ENCODE measurements at regions not wholly inside any gene's neighbourhood (a gene's known extent, or its start where the extent isn't known, plus 50 kb on each side); places are given as distances from the start of the nearest gene placed in this dataset.
"Not testable (repeated sequence)": the region's sequence is repeated elsewhere in the genome, so short reads cannot be mapped to it uniquely, and the experiment has no call there.

GRCh38 chr2:75986617-75987016 is 275.9 kb upstream of the GCFC2 start:
- DNase-seq: no peak

GRCh38 chr2:75982719-75983118 is 272.0 kb upstream of the GCFC2 start:
- DNase-seq: no peak

GRCh38 chr2:75964646-75965045 is 253.9 kb upstream of the GCFC2 start:
- DNase-seq: no peak

GRCh38 chr2:75960472-75961009 is 249.8 kb upstream of the GCFC2 start:
- DNase-seq: no peak

GRCh38 chr2:75959724-75960471 is 249.2 kb upstream of the GCFC2 start:
- no peak for DNase-seq

GRCh38 chr2:75954761-75955160 is 244.0 kb upstream of the GCFC2 start:
- no peak for DNase-seq

- DNase-seq: no peak
These were observed 241.5 kb upstream of the GCFC2 start for GRCh38 chr2:75952173-75952572.

- no peak for DNase-seq
These were observed 238.8 kb upstream of the GCFC2 start for GRCh38 chr2:75949385-75950030.

GRCh38 chr2:75936311-75936710 is 225.6 kb upstream of the GCFC2 start:
- DNase-seq: no peak

GRCh38 chr2:75932996-75933395 is 222.3 kb upstream of the GCFC2 start:
- DNase-seq: no peak

- no peak for DNase-seq
These were observed 217.4 kb upstream of the GCFC2 start for GRCh38 chr2:75928093-75928492.

GRCh38 chr2:75925331-75926024 is 214.8 kb upstream of the GCFC2 start:
- DNase-seq: no peak

GRCh38 chr2:75922191-75922590 is 211.5 kb upstream of the GCFC2 start:
- DNase-seq: no peak

- no peak for DNase-seq
These were observed 210.3 kb upstream of the GCFC2 start for GRCh38 chr2:75920859-75921551.

- DNase-seq: no peak
These were observed 205.3 kb upstream of the GCFC2 start for GRCh38 chr2:75915851-75916634.

GRCh38 chr2:75896779-75897366 is 186.2 kb upstream of the GCFC2 start:
- no peak for DNase-seq

GRCh38 chr2:75894170-75894569 is 183.5 kb upstream of the GCFC2 start:
- DNase-seq: no peak

- no peak for DNase-seq
These were observed 181.8 kb upstream of the GCFC2 start for GRCh38 chr2:75892490-75892889.

GRCh38 chr2:75882530-75882929 is 171.8 kb upstream of the GCFC2 start:
- DNase-seq: no peak

- not testable (repeated sequence) for DNase-seq
These were observed 164.9 kb upstream of the GCFC2 start for GRCh38 chr2:75875606-75876005.

GRCh38 chr2:75871762-75872614 is 161.3 kb upstream of the GCFC2 start:
- not testable (repeated sequence) for DNase-seq

Measured in CD4-positive, alpha-beta T cell treated with Interleukin-4 for 4 hours (primary cell).